ENCODE measurements at regions not wholly inside any gene's neighbourhood (a gene's known extent, or its start where the extent isn't known, plus 50 kb on each side); places are given as distances from the start of the nearest gene placed in this dataset.

DNA sequence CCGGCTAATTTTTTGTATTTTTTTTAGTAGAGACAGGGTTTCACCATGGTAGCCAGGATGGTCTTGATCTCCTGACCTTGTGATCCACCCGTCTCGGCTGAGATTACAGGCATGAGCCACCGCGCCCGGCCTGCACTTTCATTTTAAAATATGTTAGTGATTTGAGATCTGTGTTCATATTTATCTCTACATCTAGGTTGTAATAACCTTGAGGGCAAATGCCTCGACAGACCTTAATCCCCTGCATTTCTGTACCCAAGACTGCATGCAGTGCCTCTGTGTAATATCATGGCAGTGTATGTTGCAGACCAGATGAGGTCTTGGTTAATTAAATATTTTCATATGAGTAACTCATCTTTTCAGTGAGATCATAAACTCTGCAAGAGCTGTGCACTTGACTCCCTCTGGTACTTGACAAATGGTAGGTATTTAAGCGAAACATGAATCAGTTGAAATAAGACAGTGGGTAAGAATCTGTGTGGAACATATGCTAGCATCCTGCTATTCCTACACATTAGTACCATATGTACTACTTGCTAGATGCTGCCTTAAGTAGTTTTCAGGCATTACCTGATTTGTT is 673.9 kb upstream of the ANKRD30A start:
- intact Hi-C loops (cut with DNase I; ENCODE audit: low total_unique reads), result no loop called here
- TF ChIP-seq POLR2AphosphoS5 (IDR thresholded peaks at IDR 0.05) (no peak), POLR2A (IDR thresholded peaks at IDR 0.05) (no peak)
- no peak overlapping the region for H3K27ac ChIP-seq

DNA sequence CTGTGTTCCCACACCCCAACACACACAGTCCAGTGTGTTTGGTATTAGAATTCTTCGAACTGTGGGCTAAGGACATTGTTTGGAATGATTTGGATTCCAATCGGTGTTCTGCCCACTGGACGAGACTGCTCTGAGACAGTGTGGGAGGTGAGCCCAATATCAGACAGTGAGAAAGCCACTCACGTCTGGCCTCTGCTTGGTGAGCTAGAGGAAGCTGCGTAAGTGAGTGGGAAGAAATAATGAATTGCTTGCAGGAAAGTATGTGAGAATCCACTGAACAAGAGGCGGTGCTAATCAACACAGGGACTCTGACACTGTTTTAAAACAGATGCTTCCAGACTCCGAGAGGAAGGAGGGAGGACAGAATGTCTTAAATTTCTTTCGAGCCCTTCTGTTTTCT is 675.0 kb upstream of the ANKRD30A start:
- TF ChIP-seq, protein P1, sequence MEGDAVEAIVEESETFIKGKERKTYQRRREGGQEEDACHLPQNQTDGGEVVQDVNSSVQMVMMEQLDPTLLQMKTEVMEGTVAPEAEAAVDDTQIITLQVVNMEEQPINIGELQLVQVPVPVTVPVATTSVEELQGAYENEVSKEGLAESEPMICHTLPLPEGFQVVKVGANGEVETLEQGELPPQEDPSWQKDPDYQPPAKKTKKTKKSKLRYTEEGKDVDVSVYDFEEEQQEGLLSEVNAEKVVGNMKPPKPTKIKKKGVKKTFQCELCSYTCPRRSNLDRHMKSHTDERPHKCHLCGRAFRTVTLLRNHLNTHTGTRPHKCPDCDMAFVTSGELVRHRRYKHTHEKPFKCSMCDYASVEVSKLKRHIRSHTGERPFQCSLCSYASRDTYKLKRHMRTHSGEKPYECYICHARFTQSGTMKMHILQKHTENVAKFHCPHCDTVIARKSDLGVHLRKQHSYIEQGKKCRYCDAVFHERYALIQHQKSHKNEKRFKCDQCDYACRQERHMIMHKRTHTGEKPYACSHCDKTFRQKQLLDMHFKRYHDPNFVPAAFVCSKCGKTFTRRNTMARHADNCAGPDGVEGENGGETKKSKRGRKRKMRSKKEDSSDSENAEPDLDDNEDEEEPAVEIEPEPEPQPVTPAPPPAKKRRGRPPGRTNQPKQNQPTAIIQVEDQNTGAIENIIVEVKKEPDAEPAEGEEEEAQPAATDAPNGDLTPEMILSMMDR (IDR thresholded peaks at IDR 0.05), result no peak
- TF ChIP-seq POLR2AphosphoS5 (IDR thresholded peaks at IDR 0.05) (no peak), POLR2A (IDR thresholded peaks at IDR 0.05) (no peak)
- no peaks in the 10 kb centered on the region for H3K4me1 ChIP-seq
- H3K9me3 ChIP-seq, result no peaks in the 10 kb centered on the region
- peak overlapping the region in 1 of 2 donors; percentile 32 for H3K27ac ChIP-seq
- intact Hi-C loops (cut with DNase I; ENCODE audit: low total_unique reads), result no loop called here
- no peaks in the 10 kb centered on the region for H3K36me3 ChIP-seq
- DNase-seq (ENCODE audit: low spot score in 2 of 2), result no peak
- peak overlapping the region in 2 of 3 donors; percentile 15 to 26 for H3K4me3 ChIP-seq
- no peaks in the 10 kb centered on the region for H3K27me3 ChIP-seq

More for the DNA sequence above, 673.9 kb upstream of the ANKRD30A start:
- no peaks in the 10 kb centered on the region for H3K36me3 ChIP-seq
- no peak overlapping the region for H3K4me3 ChIP-seq
- DNase-seq (ENCODE audit: low spot score in 2 of 2), result no peak
- no peaks in the 10 kb centered on the region for H3K4me1 ChIP-seq
- H3K27me3 ChIP-seq, result no peaks in the 10 kb centered on the region
- H3K9me3 ChIP-seq, result no peaks in the 10 kb centered on the region

GRCh38 chr10:36448760-36449691 is 676.4 kb upstream of the ANKRD30A start:
- intact Hi-C loops (cut with DNase I; ENCODE audit: low total_unique reads), result no loop called here
- H3K4me3 ChIP-seq, result no peak overlapping the region
- H3K9me3 ChIP-seq, result no peaks in the 10 kb centered on the region
- H3K4me1 ChIP-seq, result no peaks in the 10 kb centered on the region
- H3K27me3 ChIP-seq, result no peaks in the 10 kb centered on the region
- no peak overlapping the region for H3K27ac ChIP-seq
- no peak for TF ChIP-seq POLR2A (IDR thresholded peaks at IDR 0.05)
- TF ChIP-seq, protein P1 (IDR thresholded peaks at IDR 0.05), result no peak
- no peak for TF ChIP-seq POLR2AphosphoS5 (IDR thresholded peaks at IDR 0.05)
- no peak for DNase-seq (ENCODE audit: low spot score in 2 of 2)
- H3K36me3 ChIP-seq, result no peaks in the 10 kb centered on the region

GRCh38 chr10:36446881-36447280 is 678.5 kb upstream of the ANKRD30A start:
- Histone ChIP-seq H3K27me3 (no peaks in the 10 kb centered on the region), H3K4me3 (no peak overlapping the region), H3K27ac (no peak overlapping the region), H3K4me1 (no peaks in the 10 kb centered on the region), H3K9me3 (no peaks in the 10 kb centered on the region), H3K36me3 (no peaks in the 10 kb centered on the region)
- DNase-seq (ENCODE audit: low spot score in 2 of 2), result no peak
- TF ChIP-seq, protein P1 (IDR thresholded peaks at IDR 0.05), result no peak
- no peak for TF ChIP-seq POLR2A (IDR thresholded peaks at IDR 0.05)
- no peak for TF ChIP-seq POLR2AphosphoS5 (IDR thresholded peaks at IDR 0.05)
- intact Hi-C loops (cut with DNase I; ENCODE audit: low total_unique reads), result no loop called here

GRCh38 chr10:36443233-36443632 is 682.2 kb upstream of the ANKRD30A start:
- no peak overlapping the region for H3K27ac ChIP-seq
- no peaks in the 10 kb centered on the region for H3K36me3 ChIP-seq
- H3K4me3 ChIP-seq, result no peak overlapping the region
- TF ChIP-seq POLR2A (IDR thresholded peaks at IDR 0.05) (no peak), POLR2AphosphoS5 (IDR thresholded peaks at IDR 0.05) (no peak)
- TF ChIP-seq, protein P1 (IDR thresholded peaks at IDR 0.05), result no peak
- H3K9me3 ChIP-seq, result no peaks in the 10 kb centered on the region
- intact Hi-C loops (cut with DNase I; ENCODE audit: low total_unique reads), result no loop called here
- no peaks in the 10 kb centered on the region for H3K27me3 ChIP-seq
- no peak for DNase-seq (ENCODE audit: low spot score in 2 of 2)
- no peaks in the 10 kb centered on the region for H3K4me1 ChIP-seq
